ENCODE measurements at regions not wholly inside any gene's neighbourhood (a gene's known extent, or its start where the extent isn't known, plus 50 kb on each side); places are given as distances from the start of the nearest gene placed in this dataset.

GRCh38 chr13:78465250-78465649, 138.1 kb downstream of the POU4F1 start:
- no peak for TF ChIP-seq POLR2A (IDR thresholded peaks at IDR 0.05)
- no peak for TF ChIP-seq CTCF (IDR thresholded peaks at IDR 0.05)
